ENCODE measurements at regions not wholly inside any gene's neighbourhood (a gene's known extent, or its start where the extent isn't known, plus 50 kb on each side); places are given as distances from the start of the nearest gene placed in this dataset.

DNA sequence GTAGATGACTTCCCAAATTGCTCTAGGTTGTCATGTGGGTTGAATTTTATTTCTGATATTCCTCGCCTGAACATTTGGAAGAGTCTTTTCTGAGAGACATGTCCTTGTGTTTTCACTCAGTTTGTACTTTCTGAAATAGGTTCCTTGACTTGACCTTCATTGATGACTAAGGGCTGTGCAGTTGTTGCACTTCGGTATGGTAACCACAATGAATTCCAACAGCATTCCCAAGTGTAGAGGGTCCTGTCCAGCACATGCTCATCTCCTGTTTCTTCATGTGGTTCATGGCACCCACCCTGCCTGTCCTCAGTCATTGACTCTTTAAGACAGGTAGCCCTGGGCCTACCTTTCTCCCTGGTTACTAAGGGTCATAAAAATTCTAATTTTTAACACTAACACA is 527.8 kb downstream of the MTRR start:
- WGBS, 3 donors = 79 to 84% (median 82%) methylated on average over 2 of the region's 2 CpGs
- H3K27ac ChIP-seq (ENCODE audit: low read depth, low read length) = no peak overlapping the region

DNA sequence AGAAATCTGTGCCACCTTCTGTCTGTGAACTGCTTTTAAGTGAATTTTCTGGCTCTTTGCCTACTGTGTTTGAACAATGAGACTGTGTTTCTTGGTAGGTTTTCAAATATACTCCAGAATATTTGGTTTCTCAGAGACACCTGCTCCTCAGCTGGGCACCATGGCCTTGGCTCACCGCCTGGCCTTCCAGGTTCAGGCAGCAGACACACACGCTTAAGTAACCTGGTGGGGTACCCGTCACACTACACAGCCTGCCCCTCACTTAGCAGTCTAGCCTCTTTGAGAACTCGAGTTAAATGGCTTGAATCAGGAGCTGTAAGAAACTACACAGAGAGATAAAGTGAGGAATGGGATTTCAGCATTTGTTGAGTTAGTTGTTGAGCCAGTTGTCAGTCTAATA is 530.5 kb downstream of the MTRR start:
- 48 to 83% (median 76%) methylated on average over 4 of the region's 4 CpGs for WGBS, 3 donors
- no peak overlapping the region for H3K27ac ChIP-seq (ENCODE audit: low read depth, low read length)

DNA sequence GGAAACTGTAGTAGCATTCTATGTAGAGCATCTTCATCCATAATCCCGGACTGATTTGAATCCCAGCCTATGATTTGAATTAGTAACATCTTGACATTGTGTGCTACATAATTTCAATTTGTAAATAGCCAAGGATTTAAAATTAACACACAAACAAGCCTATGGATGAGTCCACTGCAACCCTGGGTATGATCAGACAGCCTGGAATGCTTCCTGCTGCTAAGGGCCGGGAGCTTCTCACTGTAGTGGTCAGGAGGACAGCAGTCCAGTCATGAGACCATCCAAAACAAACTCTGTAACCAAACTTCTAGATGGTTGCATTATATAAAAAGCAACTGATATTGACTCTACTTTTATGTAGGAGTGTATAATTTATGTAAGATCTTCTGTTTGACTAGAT is 539.3 kb downstream of the MTRR start:
- no peak overlapping the region for H3K27ac ChIP-seq (ENCODE audit: low read depth, low read length)
- WGBS, 3 donors = 72 to 83% (median 83%) methylated on average over 2 of the region's 2 CpGs

DNA sequence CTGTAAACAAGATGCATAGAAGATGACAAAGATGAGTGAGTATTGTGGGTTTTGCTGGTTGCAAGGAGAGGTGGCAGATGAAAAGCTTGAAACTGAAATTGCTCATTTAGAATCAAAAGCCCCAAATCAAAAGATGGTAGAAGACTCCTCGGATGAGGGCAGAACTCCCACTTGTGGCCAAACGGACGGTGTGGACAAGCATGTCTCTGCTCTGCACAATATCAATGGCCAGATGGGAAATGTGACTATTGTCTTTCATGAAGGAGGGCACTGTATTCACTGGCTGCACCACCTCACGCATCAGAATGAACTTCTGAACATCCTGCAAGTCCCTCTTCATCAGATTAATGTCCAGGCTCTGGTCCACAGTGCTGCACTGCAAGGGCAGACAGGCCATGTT is 541.7 kb downstream of the MTRR start:
- H3K27ac ChIP-seq (ENCODE audit: low read depth, low read length) = no peak overlapping the region
- WGBS, 3 donors = 69 to 89% (median 75%) methylated on average over 4 of the region's 4 CpGs

DNA sequence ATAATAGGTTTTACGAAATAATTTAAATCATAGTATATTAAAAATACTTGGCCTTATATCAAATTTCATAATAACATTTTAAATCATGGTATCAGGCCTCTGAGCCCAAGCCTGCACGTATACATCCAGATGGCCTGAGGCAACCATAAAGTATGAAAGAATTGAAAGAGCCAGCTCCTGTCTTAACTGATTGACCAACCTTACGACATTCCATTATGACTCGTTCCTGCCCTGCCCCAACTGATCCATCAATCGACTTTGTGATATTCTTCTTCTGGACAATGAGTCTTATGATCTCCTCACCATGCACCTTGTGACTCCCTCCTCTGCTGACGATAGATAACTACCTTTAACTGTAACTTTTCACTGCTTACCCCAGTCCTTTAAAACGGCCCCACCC is 545.0 kb downstream of the MTRR start:
- 67 to 83% (median 70%) methylated on average over 7 of the region's 7 CpGs for WGBS, 3 donors
- H3K27ac ChIP-seq (ENCODE audit: low read depth, low read length) = no peak overlapping the region

DNA sequence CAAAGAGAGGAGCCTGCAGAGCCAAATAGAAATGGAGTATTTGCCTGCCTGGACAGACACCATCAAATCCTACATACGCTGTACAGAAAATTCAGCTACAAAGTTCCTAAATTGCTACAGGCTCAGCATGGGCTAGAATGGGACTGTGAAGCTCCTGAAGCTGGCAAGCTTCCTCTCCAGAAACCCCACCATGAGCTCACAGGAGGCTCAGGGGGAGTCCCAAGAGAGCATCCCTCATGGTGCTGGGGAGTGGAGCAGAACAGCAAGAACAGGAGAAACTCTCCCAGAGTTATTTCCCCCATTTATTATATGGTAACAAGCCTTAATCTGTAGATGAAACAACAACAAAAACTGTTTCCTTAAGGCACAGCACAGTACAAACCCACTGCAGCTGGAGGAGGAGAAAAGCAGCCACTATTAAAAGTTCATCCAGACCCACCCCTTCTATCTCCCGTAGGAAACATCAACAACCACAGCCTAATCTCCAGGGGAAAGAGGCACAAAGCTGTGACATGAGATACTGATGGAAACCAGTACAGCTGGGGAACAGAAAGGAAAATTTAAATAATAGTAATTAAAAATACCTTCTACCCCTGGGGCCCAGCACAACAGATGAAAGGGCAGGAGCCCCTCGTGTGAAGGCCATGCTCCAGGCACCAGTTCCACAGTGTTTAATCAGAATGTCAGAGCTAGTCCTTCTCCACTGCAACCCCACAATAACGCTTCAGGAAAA is 548.5 kb downstream of the MTRR start:
- WGBS, 3 donors = 31 to 56% (median 48%) methylated on average over 4 of the region's 4 CpGs
- no peak overlapping the region for H3K27ac ChIP-seq (ENCODE audit: low read depth, low read length)

DNA sequence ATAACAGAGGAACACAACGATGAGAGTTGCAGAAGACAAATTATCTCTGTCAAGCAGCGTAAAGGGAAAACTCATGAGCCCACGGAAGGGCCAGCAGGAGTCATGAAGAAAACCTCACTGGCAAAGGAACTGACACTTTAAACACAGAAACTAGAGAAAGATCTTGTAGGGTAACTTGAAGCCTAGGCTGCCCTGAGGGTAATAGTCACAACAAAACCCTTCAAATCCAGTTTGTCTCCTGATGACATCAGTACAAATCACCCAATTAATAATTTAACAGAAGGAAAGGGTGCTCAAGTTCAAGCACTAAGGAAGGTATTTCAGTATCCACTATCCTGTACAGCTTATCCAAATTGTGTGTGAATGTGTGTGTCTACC is 549.1 kb downstream of the MTRR start:
- no peak overlapping the region for H3K27ac ChIP-seq (ENCODE audit: low read depth, low read length)
- WGBS, 3 donors = 38 to 54% (median 40%) methylated on average over 3 of the region's 3 CpGs

DNA sequence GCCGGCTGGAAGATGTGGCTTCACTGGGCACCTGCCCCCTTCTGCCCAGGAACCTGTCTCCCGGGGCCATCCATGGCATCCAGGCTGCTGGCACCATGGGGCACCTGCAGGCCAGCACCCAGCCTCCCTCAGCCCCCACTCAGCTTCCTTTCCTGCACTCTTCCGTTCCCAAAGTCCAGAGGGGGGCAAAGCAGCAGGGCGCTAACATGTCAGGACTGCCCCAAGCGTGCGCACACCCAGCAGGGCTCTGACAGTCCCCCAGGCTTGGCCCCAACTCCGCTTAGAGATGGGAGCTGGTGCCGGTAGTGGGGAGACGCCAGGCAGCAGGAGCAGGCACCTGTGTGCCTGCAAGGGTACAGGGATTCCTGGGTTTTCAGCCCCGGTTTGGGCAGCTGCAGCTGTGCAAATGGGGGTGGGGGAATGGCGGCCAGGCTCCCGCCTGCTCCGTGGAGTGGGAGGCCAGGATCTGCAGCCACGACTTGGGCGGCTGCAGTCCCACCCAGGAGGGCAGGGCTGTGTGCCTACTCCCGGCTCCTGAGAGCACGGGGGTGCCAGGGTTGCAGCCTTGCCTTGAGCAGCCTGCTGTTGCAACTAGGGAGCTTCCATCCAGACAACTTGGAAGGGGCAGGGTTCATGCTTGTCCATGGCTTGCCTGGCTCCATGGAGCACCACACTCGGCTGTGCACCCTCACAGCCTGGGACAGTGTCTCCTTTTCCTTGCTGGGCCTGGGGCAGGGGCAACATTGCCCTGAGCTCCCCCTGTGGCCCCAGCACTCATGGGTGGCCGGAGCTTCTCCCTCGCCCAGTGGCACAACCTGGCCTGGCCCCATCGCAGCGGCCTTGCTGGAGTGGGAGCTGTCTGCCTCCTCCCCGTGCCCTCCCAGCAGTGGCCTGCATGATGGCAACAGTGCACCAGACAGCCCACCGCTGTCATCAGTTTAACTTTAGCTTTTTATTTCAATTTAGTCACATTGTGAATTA is 561.1 kb downstream of the MTRR start:
- WGBS, 3 donors = 90 to 92% (median 91%) methylated on average over 24 of the region's 24 CpGs
- no peak overlapping the region for H3K27ac ChIP-seq (ENCODE audit: low read depth, low read length)

DNA sequence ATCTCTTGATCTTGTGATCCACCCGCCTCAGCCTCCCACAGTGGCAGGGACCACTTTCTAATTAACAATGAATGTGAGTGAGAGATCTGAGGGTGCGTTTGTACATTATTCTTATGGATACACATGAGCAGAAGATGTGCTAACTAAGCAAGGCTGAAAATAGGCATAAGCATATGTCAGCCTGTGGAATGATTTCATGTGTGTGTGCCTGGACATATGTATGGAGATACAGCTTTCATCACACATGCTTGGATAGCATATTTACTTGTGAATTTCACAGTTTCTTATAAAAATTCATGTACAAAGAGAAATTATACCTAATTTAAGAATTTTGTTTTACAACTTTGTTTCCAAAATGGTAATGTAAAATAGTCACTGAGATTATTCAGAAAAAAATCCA is 565.6 kb downstream of the MTRR start:
- no peak overlapping the region for H3K27ac ChIP-seq (ENCODE audit: low read depth, low read length)
- 87 to 92% (median 90%) methylated on average over 2 of the region's 2 CpGs for WGBS, 3 donors

DNA sequence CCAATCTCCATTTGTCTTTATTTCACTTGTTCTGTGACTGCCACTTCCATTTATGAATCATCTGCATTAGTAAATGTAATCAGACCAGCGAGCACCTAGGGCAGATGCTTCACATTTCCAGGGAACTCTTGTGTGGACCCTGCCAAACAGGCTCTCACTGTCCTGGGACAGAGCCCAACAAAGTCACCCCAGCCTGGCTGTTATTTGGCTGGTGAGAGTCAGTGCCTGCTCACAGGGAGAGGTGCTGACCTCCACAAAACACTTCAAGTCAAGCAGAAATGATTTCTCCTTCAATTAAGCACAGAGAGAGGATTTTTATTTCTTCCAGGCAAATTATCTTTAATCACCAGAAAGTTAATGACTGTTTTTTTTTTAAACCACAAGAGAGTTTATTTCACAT is 568.0 kb downstream of the MTRR start:
- WGBS, 3 donors = 36 to 57% (median 53%) methylated on average over 1 of the region's 1 CpG
- no peak overlapping the region for H3K27ac ChIP-seq (ENCODE audit: low read depth, low read length)

DNA sequence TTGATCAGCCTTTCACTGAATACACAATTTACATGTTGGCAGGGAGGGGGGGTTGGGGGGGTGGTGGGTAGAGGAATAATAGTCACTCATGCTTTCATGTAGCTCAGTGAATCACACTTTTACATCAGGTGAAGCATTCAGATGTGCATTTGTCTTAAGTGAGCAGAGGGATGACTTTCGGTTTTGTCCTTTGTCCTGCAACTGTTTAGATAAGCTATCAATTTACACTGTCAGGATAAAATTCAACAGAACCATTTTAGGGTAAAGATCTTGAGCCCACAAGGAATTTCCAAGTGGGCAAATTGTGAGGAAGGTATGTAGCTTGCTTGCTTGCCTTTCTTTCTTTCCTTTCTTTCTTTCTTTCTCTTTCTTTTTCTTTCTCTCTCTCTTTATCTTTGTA is 576.2 kb downstream of the MTRR start:
- WGBS, 3 donors = 61 to 65% (median 64%) methylated on average over 1 of the region's 1 CpG
- no peak overlapping the region for H3K27ac ChIP-seq (ENCODE audit: low read depth, low read length)

DNA sequence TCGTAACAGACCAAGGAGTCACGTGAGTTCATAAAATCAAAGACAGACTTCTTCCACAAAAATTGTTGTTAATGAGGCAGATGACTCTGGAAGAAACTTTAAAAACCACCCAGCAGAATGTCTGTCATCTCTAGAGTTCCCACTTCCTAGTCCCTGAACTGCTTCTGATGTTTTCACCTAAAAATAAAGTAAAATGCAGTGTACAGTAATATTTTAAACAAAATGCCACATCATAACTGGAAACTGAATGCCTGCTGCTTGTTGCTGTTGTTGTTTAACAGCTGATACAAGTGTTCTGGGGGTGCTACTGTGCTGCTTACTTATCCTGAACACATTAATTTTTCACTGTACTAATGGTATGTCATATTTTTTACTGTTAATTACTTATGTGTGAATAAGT is 577.2 kb downstream of the MTRR start:
- no peak overlapping the region for H3K27ac ChIP-seq (ENCODE audit: low read depth, low read length)
- 30 to 95% (median 84%) methylated on average over 2 of the region's 2 CpGs for WGBS, 3 donors

DNA sequence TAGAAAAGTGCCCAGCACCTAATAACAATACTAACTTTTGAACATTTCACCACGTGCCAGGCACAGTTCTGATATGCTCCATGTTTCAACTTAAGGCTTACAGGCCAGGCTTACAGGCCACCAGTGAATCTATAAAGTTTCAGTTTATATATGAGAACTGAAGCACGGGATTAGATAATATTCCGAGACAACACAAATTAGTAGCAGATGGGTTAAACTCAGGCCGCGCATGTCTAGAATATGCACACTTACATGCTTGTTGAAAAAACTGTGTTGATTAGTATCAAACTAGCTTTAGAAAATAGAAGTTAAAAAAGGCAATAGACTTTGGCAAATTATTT is 587.9 kb downstream of the MTRR start:
- H3K27ac ChIP-seq (ENCODE audit: low read depth, low read length) = peak overlapping the region; percentile 74
- WGBS, 3 donors = 61 to 77% (median 63%) methylated on average over 5 of the region's 5 CpGs

DNA sequence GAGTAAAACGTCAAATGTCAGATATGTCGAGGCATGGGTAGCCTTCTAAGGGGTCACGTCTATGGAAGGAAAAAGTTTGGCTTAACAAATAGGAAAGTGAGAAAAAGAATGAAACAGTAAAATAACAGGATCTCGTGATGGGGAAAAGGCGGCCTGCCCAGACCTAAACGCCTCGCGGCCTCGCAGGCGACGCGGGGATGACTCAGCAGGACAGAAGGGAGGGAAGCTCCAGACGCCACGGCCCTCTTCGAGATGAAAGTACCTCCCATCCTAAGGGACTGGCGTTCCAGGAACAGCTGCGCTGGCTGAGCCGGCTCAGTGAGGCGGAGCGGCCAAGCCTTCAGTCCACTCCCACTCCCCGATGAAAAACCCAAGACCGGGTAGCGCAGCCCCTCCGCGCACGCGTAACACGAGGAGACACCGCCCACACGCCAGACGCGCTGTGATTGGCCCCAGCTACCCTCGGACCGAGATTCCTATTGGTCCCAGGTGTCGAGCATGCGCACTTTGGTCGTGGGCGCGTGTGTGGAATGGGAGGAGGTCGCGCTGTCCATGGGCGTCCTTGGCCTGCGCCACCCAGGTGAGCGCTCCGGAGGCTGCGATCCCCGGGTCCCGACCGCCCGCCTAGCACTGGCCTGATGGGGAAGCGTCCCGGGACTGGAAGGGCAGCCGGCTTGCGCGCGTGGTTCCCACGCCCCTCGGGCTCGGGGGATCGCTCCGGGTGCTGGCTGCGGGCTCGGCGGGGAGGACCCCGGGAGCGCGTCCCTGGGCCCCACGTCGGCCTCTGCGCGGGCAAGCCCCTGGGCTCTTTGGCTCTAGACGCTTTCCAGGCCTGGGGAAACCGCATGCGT is 588.5 kb downstream of the MTRR start:
- peak overlapping the region; percentile 74 for H3K27ac ChIP-seq (ENCODE audit: low read depth, low read length)
- WGBS, 3 donors = 26 to 57% (median 31%) methylated on average over 74 of the region's 74 CpGs

DNA sequence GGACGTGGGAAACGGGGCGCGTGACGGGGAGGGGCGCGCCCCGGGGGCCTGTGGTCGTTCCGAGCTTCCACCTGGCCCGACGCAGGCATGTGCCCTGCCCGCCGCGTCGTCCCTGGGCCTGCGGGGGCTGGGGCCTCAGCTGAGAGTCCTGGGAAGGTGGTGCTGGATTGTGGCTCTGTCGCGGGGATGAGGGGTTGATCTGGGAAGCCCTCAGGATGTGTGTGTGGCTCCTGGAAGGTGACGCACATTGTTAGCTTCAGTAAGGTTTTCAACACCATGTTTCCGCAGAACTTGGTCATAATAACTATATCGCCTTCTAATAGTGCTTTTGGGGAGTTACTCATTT is 589.1 kb downstream of the MTRR start:
- H3K27ac ChIP-seq (ENCODE audit: low read depth, low read length) = no peak overlapping the region
- WGBS, 3 donors = 31 to 56% (median 43%) methylated on average over 22 of the region's 22 CpGs

DNA sequence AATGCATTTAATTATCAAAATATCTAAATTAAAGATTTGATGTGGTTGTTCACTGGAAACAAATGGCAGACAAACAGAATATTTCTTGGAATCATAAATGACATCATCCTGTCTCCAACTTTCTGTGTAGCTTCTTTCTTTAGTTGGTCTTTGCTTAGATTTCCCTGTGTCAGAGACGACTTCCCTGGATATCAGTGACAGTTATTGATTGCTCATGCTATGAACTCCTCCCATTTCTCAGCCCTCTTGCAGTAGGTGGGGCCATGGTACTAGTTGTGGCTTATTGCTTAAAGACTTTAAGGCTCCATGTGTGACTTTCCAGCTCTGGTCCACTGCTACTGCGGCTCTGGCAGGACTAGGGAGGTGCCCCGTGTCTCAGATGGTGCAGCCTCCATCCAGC is 592.6 kb downstream of the MTRR start:
- H3K27ac ChIP-seq (ENCODE audit: low read depth, low read length) = no peak overlapping the region
- WGBS, 3 donors = 61 to 72% (median 64%) methylated on average over 3 of the region's 3 CpGs

DNA sequence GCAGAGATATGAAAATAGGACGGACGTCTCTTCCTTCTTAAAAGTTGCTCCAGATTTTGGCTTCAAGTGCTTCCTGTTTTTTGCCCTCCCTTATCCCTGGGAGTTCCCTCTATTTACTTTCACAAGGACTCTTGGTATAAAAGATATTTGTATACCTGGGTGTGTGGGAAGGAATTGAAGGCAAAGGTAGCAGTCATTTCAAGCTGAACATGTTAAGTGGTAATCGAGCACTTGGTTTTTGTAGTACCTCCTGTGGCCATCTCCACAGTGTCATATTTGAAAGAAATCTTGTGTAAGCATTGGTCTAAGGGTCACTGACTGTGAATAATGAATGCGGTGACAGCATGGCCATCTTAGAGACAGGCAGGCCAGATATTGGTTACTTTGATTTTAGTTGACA is 593.6 kb downstream of the MTRR start:
- no peak overlapping the region for H3K27ac ChIP-seq (ENCODE audit: low read depth, low read length)
- WGBS, 3 donors = 54 to 59% (median 55%) methylated on average over 4 of the region's 4 CpGs

DNA sequence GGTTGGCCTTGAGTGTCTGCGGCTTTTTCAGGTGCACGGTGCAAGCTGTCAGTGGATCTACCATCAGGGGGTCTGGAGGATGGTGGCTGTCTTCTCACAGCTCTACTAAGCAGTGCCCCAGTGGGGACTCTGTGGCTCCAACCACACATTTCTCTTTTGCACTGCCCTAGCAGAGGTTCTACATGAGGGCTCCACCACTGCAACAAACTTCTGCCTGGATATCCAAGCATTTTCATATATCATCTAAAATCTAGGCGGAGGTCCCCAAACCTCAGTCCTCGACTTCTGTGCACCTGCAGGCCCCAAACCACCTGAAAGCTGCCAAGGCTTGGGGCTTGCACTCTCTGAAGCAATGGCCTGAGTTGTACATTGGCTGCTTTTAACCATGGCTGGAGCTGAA is 601.5 kb downstream of the MTRR start:
- 66 to 91% (median 89%) methylated on average over 4 of the region's 4 CpGs for WGBS, 3 donors
- H3K27ac ChIP-seq (ENCODE audit: low read depth, low read length) = no peak overlapping the region

DNA sequence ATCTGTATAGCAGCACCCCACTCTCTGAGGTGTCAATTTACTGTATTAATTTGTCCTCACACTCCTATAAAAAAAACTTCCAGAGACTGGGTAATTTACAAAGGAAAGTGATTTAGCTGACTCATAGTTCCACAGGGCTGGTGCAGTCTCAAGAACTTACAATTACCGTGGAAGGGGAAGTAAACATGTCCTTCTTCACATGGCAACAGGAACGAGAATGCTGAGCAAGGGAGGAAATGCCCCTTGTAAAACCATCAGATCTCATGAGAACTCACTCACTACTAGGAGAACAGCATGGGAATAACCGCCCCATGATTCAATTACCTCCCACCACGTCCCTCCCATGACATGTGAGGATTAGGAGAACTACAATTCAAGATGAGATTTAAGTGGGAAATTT is 602.6 kb downstream of the MTRR start:
- 56 to 61% (median 57%) methylated on average over 4 of the region's 4 CpGs for WGBS, 3 donors
- no peak overlapping the region for H3K27ac ChIP-seq (ENCODE audit: low read depth, low read length)
